ENCODE measurements at regions not wholly inside any gene's neighbourhood (a gene's known extent, or its start where the extent isn't known, plus 50 kb on each side); places are given as distances from the start of the nearest gene placed in this dataset.

GRCh38 chr14:101114726-101115515, 211.4 kb upstream of the RTL1 start:
- Histone ChIP-seq H3K79me2 (ENCODE audit: insufficient read depth, low read length) (no peaks in the 10 kb centered on the region), H4K20me1 (ENCODE audit: insufficient read depth, low read length) (no peaks in the 10 kb centered on the region), H2AFZ (ENCODE audit: low read length) (no peak overlapping the region), H3K27ac (ENCODE audit: extremely low read length, insufficient read depth, low read length) (no peak overlapping the region), H3K4me3 (replicated peaks in 1 of 3; ENCODE audit: insufficient read depth in 1 of 3, low read depth in 2 of 3, low read length in 3 of 3) (no peak overlapping the region), H3K9ac (ENCODE audit: insufficient read depth, low read depth, low read length) (no peak overlapping the region), H3K9me3 (ENCODE audit: low read length) (no peaks in the 10 kb centered on the region), H3K36me3 (replicated peaks in 1 of 2; ENCODE audit: control insufficient read depth in 1 of 2, insufficient read depth in 2 of 2, low read length in 2 of 2) (no peaks in the 10 kb centered on the region), H3K4me2 (ENCODE audit: low read depth, low read length) (no peak overlapping the region), H3K27me3 (ENCODE audit: control insufficient read depth in 1 of 2, insufficient read depth in 2 of 2, low read length in 2 of 2) (peaks cover 9 to 59% of the 10 kb centered on the region in 2 experiments), H3K4me1 (ENCODE audit: insufficient read depth, low read length) (no peaks in the 10 kb centered on the region)
- DNase-seq (ENCODE audit: low spot score) (no peak), ATAC-seq (no peak), FAIRE-seq (no peak)
- in situ Hi-C loops (cut with HindIII; ENCODE audit: extremely low pct_ligation_motif_present, low pct_unique_long_range_greater_than_20kb): no loop called here
- intact Hi-C loops (cut with micrococcal nuclease; ENCODE audit: unreplicated experiment): no loop called here
- WGBS (ENCODE audit: low lambda C conversion rate): 39% methylated on average over 16 of the region's 19 CpGs
- ChIA-PET CTCF (ENCODE audit: low intra/inter-chr PET ratio, low total read pairs) (no interaction called here), POLR2A (no interaction called here)
- TF ChIP-seq TOE1 (CRISPR knock-in tag; IDR thresholded peaks at IDR 0.05): no peak
- no peak for TF ChIP-seq PAF1 (CRISPR knock-in tag; IDR thresholded peaks at IDR 0.05)
- TF ChIP-seq ZBTB2 (CRISPR knock-in tag; IDR thresholded peaks at IDR 0.05; ENCODE audit: low read depth): no peak
- TF ChIP-seq MXD4 (CRISPR knock-in tag; IDR thresholded peaks at IDR 0.05): no peak
- TF ChIP-seq KDM1A (CRISPR knock-in tag; IDR thresholded peaks at IDR 0.05): no peak
- BruUV-seq (replicated peaks): no TSS peak

GRCh38 chr14:101115652-101116051, 212.1 kb upstream of the RTL1 start:
- H3K4me2 ChIP-seq (ENCODE audit: low read depth, low read length): no peak overlapping the region
- CTCF ChIA-PET (ENCODE audit: low intra/inter-chr PET ratio, low total read pairs): no interaction called here
- H3K27ac ChIP-seq (ENCODE audit: extremely low read length, insufficient read depth, low read length): no peak overlapping the region
- in situ Hi-C loops (cut with HindIII; ENCODE audit: extremely low pct_ligation_motif_present, low pct_unique_long_range_greater_than_20kb): no loop called here
- no TSS peak for BruUV-seq (replicated peaks)
- no peak overlapping the region for H3K9ac ChIP-seq (ENCODE audit: insufficient read depth, low read depth, low read length)
- POLR2A ChIA-PET: no interaction called here
- 0% methylated on average over 8 of the region's 8 CpGs for WGBS (ENCODE audit: low lambda C conversion rate)
- intact Hi-C loops (cut with micrococcal nuclease; ENCODE audit: unreplicated experiment): no loop called here
- ATAC-seq (no peak), FAIRE-seq (no peak), DNase-seq (ENCODE audit: low spot score) (no peak)
- no peaks in the 10 kb centered on the region for H3K79me2 ChIP-seq (ENCODE audit: insufficient read depth, low read length)
- H4K20me1 ChIP-seq (ENCODE audit: insufficient read depth, low read length): no peaks in the 10 kb centered on the region
- H3K36me3 ChIP-seq (replicated peaks in 1 of 2; ENCODE audit: control insufficient read depth in 1 of 2, insufficient read depth in 2 of 2, low read length in 2 of 2): no peaks in the 10 kb centered on the region
- H2AFZ ChIP-seq (ENCODE audit: low read length): no peak overlapping the region
- no peaks in the 10 kb centered on the region for H3K9me3 ChIP-seq (ENCODE audit: low read length)
- no peak overlapping the region for H3K4me3 ChIP-seq (replicated peaks in 1 of 3; ENCODE audit: insufficient read depth in 1 of 3, low read depth in 2 of 3, low read length in 3 of 3)
- peaks cover 9 to 60% of the 10 kb centered on the region in 2 experiments for H3K27me3 ChIP-seq (ENCODE audit: control insufficient read depth in 1 of 2, insufficient read depth in 2 of 2, low read length in 2 of 2)
- TF ChIP-seq ZFP82 (CRISPR knock-in tag; IDR thresholded peaks at IDR 0.05; ENCODE audit: borderline replicate concordance) (no peak), ZNF782 (CRISPR knock-in tag; IDR thresholded peaks at IDR 0.05; ENCODE audit: borderline replicate concordance) (no peak), RARG (CRISPR knock-in tag; IDR thresholded peaks at IDR 0.05; ENCODE audit: low read depth) (no peak), KLF11 (CRISPR knock-in tag; IDR thresholded peaks at IDR 0.05) (no peak), NRL (CRISPR knock-in tag; IDR thresholded peaks at IDR 0.05; ENCODE audit: borderline replicate concordance) (no peak), TFAP4 (IDR thresholded peaks at IDR 0.05; ENCODE audit: borderline replicate concordance, low read depth) (no peak), CCAR2 (optimal IDR thresholded peaks at IDR 0.05; ENCODE audit: low read depth, low read length) (no peak), CREB3 (CRISPR knock-in tag; IDR thresholded peaks at IDR 0.05) (no peak), ZNF569 (CRISPR knock-in tag; IDR thresholded peaks at IDR 0.05; ENCODE audit: borderline replicate concordance) (no peak), RBFOX2 (IDR thresholded peaks at IDR 0.05; ENCODE audit: low read depth, low read length) (no peak)
- H3K4me1 ChIP-seq (ENCODE audit: insufficient read depth, low read length): no peaks in the 10 kb centered on the region
